ENCODE measurements at regions not wholly inside any gene's neighbourhood (a gene's known extent, or its start where the extent isn't known, plus 50 kb on each side); places are given as distances from the start of the nearest gene placed in this dataset.
"Not testable (repeated sequence)": the region's sequence is repeated elsewhere in the genome, so short reads cannot be mapped to it uniquely, and the experiment has no call there.

DNA sequence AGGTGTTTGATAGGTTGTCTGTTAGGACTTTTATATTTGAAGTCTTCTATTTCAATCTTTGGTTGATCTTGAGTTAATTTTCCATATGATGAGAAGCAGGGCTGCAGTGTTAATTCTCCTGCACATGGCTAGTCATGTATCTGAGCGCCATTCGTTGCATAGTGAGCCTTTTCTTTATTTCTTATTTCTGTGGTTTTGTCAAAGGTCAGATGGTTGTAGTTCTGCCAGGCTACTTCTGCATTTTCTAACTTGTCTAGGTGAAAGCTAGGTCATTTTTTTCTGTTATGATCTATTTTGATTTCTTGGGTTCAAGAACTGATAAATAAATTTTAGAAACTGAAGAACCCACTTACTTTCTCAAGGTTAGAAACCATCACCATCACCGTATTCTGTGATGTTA is 56.7 kb downstream of the CCDC74A start:
- Histone ChIP-seq H3K9ac (ENCODE audit: low read depth, low read length) (no peak overlapping the region), H3K4me1 (ENCODE audit: insufficient read depth, low read length) (no peaks in the 10 kb centered on the region), H3K36me3 (ENCODE audit: insufficient read depth, low read length) (no peaks in the 10 kb centered on the region), H3K9me3 (ENCODE audit: control insufficient read depth, insufficient read depth, low read length) (no peaks in the 10 kb centered on the region)

- Histone ChIP-seq H3K9ac (ENCODE audit: low read depth, low read length) (no peak overlapping the region), H3K4me1 (ENCODE audit: insufficient read depth, low read length) (no peaks in the 10 kb centered on the region), H3K9me3 (ENCODE audit: control insufficient read depth, insufficient read depth, low read length) (no peaks in the 10 kb centered on the region), H3K36me3 (ENCODE audit: insufficient read depth, low read length) (no peaks in the 10 kb centered on the region)
Observed at GRCh38 chr2:131584940-131585339, 57.3 kb downstream of the CCDC74A start.

DNA sequence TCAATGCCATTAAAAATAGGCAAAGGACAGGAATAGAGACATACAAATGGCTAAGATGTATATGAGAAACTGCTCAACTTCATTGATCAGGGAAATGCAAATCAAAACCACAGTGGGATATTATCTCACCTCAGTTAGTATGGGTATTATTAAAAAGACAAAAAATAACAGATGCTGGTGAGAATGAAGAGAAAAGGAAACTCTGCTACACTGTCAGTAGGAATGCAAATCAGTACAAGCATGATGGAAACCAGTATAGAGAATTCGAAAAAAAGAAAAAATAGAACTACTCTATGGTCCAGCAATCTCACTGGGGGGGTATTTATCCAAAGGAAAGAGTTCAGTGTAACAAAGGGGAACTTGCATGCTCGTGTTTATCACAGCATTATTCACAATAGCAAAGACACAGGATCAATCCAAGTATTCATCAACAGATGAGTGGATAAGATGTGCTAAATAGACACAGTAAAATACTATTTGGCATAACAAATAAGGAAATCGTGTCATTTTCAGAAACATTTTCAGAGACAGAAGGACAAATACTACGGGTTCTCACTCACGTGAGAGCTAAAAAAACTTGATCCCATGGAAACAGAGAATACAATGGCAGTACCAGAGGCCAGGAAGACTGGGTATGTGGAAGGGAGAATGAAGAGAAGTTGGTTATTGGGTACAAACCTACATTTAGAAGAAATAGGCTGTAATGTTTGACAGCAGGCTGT is 60.6 kb downstream of the CCDC74A start:
- no peaks in the 10 kb centered on the region for H3K9me3 ChIP-seq (ENCODE audit: control insufficient read depth, insufficient read depth, low read length)
- H3K9ac ChIP-seq (ENCODE audit: low read depth, low read length) = no peak overlapping the region
- no peaks in the 10 kb centered on the region for H3K4me1 ChIP-seq (ENCODE audit: insufficient read depth, low read length)
- H3K36me3 ChIP-seq (ENCODE audit: insufficient read depth, low read length) = no peaks in the 10 kb centered on the region

GRCh38 chr2:131589126-131589525 is 61.4 kb downstream of the CCDC74A start:
- H3K36me3 ChIP-seq (ENCODE audit: insufficient read depth, low read length); H3K9me3 ChIP-seq (ENCODE audit: control insufficient read depth, insufficient read depth, low read length); H3K4me1 ChIP-seq (ENCODE audit: insufficient read depth, low read length); H3K9ac ChIP-seq (ENCODE audit: low read depth, low read length): not testable (repeated sequence)

- Histone ChIP-seq H3K9ac (ENCODE audit: low read depth, low read length) (no peak overlapping the region), H3K9me3 (ENCODE audit: control insufficient read depth, insufficient read depth, low read length) (no peaks in the 10 kb centered on the region), H3K36me3 (ENCODE audit: insufficient read depth, low read length) (no peaks in the 10 kb centered on the region), H3K4me1 (ENCODE audit: insufficient read depth, low read length) (no peaks in the 10 kb centered on the region)
Observed at GRCh38 chr2:131590366-131590765, 62.7 kb downstream of the CCDC74A start.

- Histone ChIP-seq H3K9me3 (ENCODE audit: control insufficient read depth, insufficient read depth, low read length) (no peaks in the 10 kb centered on the region), H3K9ac (ENCODE audit: low read depth, low read length) (no peak overlapping the region), H3K4me1 (ENCODE audit: insufficient read depth, low read length) (no peaks in the 10 kb centered on the region), H3K36me3 (ENCODE audit: insufficient read depth, low read length) (no peaks in the 10 kb centered on the region)
Observed at GRCh38 chr2:131590896-131591295, 63.2 kb downstream of the CCDC74A start.

- not testable (repeated sequence) for H3K4me1 ChIP-seq (ENCODE audit: insufficient read depth, low read length); H3K9ac ChIP-seq (ENCODE audit: low read depth, low read length); H3K9me3 ChIP-seq (ENCODE audit: control insufficient read depth, insufficient read depth, low read length); H3K36me3 ChIP-seq (ENCODE audit: insufficient read depth, low read length)
Observed at GRCh38 chr2:131596561-131596960, 68.9 kb downstream of the CCDC74A start.

GRCh38 chr2:131602444-131602843 is 74.8 kb downstream of the CCDC74A start:
- H3K9me3 ChIP-seq (ENCODE audit: control insufficient read depth, insufficient read depth, low read length); H3K9ac ChIP-seq (ENCODE audit: low read depth, low read length); H3K36me3 ChIP-seq (ENCODE audit: insufficient read depth, low read length); H3K4me1 ChIP-seq (ENCODE audit: insufficient read depth, low read length): not testable (repeated sequence)

DNA sequence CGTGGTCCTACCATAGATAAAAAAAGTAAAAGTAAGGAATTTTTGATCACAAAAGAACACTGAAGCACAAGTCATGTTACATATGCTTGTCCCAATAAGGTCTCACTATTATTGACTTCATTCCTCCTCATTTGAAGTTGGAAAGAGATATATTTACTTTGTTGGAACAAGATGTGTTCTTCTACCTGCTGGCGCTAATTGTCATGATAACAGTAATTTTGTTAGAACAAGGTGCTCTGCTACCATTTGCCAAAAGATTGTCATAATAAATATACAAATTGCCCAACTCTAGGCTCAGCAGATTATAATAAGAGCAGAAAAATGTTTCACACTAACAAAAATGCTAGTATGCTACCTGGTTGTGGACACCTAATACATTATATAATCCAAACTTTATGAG is 77.0 kb downstream of the CCDC74A start:
- H3K9me3 ChIP-seq (ENCODE audit: control insufficient read depth, insufficient read depth, low read length); H3K4me1 ChIP-seq (ENCODE audit: insufficient read depth, low read length); H3K36me3 ChIP-seq (ENCODE audit: insufficient read depth, low read length); H3K9ac ChIP-seq (ENCODE audit: low read depth, low read length): not testable (repeated sequence)

DNA sequence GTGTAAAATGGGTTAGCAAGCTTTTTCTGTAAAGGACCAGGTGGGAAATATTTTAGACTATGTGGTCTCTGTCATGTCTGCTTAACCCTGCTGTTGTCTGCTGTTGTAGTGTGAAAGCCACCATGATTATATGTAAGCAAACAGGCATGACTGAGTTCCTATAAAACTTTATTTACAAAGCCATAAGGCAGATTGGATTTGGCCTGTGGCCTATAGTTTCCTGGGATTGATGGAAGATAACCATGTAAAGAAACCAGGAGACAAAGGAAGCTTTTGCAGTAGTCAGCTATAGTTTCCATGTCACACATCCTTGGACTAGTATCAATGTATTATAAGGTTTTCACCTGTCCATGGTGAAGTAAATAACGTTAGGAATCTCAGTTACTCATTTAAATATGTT is 78.7 kb downstream of the CCDC74A start:
- not testable (repeated sequence) for H3K4me1 ChIP-seq (ENCODE audit: insufficient read depth, low read length); H3K9me3 ChIP-seq (ENCODE audit: control insufficient read depth, insufficient read depth, low read length); H3K36me3 ChIP-seq (ENCODE audit: insufficient read depth, low read length); H3K9ac ChIP-seq (ENCODE audit: low read depth, low read length)

DNA sequence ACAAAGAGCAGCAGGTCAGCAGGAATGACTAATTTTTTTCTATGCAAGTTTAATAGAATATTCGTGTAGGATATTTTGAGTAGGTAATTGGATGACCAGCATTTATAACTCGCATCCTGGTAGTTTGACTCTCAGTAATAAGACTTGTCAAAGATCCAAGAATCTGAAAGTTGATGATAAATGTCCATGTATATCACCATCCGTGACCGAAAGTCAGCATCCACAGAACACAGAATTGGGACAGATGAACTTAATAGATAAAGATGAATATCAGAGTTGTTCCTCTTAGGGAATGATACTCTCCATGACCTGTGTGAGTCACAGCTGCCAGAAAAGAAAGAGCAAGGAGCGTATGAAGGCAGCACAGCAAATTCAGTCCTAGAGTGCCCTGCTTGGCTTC is 79.4 kb downstream of the CCDC74A start:
- not testable (repeated sequence) for H3K4me1 ChIP-seq (ENCODE audit: insufficient read depth, low read length); H3K9me3 ChIP-seq (ENCODE audit: control insufficient read depth, insufficient read depth, low read length); H3K9ac ChIP-seq (ENCODE audit: low read depth, low read length)

DNA sequence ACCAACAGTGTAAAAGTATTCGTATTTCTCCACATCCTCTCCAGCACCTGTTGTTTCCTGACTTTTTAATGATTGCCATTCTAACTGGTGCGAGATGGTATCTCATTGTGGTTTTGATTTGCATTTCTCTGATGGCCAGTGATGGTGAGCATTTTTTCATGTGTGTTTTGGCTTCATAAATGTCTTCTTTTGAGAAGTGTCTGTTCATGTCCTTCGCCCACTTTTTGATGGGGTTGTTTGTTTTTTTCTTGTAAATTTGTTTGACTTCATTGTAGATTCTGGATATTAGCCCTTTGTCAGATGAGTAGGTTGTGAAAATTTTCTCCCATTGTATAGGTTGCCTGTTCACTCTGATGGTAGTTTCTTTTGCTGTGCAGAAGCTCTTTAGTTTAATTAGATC is 86.9 kb downstream of the CCDC74A start:
- H3K9me3 ChIP-seq (ENCODE audit: control insufficient read depth, insufficient read depth, low read length); H3K36me3 ChIP-seq (ENCODE audit: insufficient read depth, low read length); H3K4me1 ChIP-seq (ENCODE audit: insufficient read depth, low read length); H3K9ac ChIP-seq (ENCODE audit: low read depth, low read length): not testable (repeated sequence)

More for the DNA sequence above, 79.4 kb downstream of the CCDC74A start:
- not testable (repeated sequence) for H3K36me3 ChIP-seq (ENCODE audit: insufficient read depth, low read length)

GRCh38 chr2:131618320-131618719 is 90.6 kb downstream of the CCDC74A start:
- H3K36me3 ChIP-seq (ENCODE audit: insufficient read depth, low read length); H3K9ac ChIP-seq (ENCODE audit: low read depth, low read length); H3K9me3 ChIP-seq (ENCODE audit: control insufficient read depth, insufficient read depth, low read length); H3K4me1 ChIP-seq (ENCODE audit: insufficient read depth, low read length): not testable (repeated sequence)

DNA sequence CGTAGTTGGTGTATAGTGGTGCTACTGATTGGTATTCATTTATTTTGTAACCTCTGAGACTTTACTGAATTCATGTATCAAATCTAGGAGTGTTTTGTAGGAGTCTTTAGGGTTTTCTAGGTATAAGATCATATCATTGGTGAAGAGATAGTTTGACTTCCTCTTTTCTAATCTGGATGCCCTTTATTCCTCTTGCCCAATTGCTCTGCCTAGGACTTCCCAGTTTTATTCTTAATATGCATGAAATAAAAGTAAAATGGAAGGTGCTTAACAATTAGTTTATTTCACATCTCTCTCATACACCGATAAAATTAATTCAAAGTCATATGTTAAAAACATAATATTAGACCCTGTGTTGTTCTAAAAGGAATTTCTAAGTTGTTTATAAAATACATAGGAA is 95.2 kb downstream of the CCDC74A start:
- H3K4me1 ChIP-seq (ENCODE audit: insufficient read depth, low read length); H3K9ac ChIP-seq (ENCODE audit: low read depth, low read length); H3K36me3 ChIP-seq (ENCODE audit: insufficient read depth, low read length); H3K9me3 ChIP-seq (ENCODE audit: control insufficient read depth, insufficient read depth, low read length): not testable (repeated sequence)

- not testable (repeated sequence) for H3K9ac ChIP-seq (ENCODE audit: low read depth, low read length); H3K4me1 ChIP-seq (ENCODE audit: insufficient read depth, low read length); H3K36me3 ChIP-seq (ENCODE audit: insufficient read depth, low read length); H3K9me3 ChIP-seq (ENCODE audit: control insufficient read depth, insufficient read depth, low read length)
Observed at GRCh38 chr2:131626011-131626410, 98.3 kb downstream of the CCDC74A start.

DNA sequence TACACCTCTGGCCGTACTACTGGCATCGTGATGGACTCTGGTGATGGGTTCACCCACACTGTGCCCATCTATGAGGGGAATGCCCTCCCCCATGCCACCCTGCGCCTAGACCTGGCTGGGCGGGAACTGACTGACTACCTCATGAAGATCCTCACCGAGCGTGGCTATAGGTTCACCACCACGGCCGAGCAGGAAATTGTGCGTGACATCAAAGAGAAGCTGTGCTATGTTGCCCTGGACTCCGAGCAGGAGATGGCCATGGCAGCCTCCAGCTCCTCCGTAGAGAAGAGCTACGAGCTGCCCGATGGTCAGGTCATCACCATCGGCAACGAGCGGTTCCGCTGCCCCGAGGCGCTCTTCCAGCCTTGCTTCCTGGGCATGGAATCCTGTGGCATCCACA is 98.9 kb downstream of the CCDC74A start:
- H3K4me1 ChIP-seq (ENCODE audit: insufficient read depth, low read length); H3K9me3 ChIP-seq (ENCODE audit: control insufficient read depth, insufficient read depth, low read length); H3K9ac ChIP-seq (ENCODE audit: low read depth, low read length); H3K36me3 ChIP-seq (ENCODE audit: insufficient read depth, low read length): not testable (repeated sequence)
